8988T (cell line): ENCODE measurements at regions not wholly inside any gene's neighbourhood (a gene's known extent, or its start where the extent isn't known, plus 50 kb on each side); places are given as distances from the start of the nearest gene placed in this dataset.

Experiments
- DNase-seq: peaks from one replicate; pipeline ENCODE4 v3.0.0; 2011

DNA sequence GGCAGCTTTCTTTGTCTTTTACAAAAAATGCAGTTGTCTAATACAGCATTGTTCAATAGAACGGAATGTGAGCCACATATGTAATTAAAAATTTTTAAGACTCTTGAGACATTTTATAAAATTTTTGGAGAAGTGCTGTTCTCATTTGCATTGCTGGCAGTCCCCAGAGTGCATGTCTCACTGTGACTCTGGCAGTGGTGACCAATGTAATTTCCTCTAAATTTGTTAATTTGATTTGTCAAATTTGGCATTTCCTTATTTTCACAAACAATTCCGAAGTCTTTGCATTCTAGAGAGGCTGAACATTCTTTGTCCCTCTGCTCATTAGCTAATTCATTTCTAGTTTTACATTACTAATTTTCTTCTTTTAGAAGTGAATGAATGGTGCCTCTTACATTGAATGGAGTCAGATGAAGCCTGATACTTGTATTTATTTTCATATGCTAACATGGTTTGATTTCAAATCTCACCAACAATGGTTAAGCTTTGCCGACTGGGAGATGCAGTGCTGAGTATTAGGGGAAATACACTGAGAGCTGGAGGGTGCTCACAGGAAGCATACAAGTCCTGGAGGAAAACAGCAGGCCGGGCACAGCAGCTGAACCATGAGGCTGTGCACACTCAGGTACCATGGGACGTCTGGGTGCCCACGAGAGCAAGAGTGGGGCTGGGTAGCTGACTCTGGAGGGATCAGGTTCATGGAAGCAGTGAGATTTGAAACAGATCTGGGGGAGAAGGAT is 68.5 kb upstream of the ARMC2 start:
- DNase-seq = no peak

DNA sequence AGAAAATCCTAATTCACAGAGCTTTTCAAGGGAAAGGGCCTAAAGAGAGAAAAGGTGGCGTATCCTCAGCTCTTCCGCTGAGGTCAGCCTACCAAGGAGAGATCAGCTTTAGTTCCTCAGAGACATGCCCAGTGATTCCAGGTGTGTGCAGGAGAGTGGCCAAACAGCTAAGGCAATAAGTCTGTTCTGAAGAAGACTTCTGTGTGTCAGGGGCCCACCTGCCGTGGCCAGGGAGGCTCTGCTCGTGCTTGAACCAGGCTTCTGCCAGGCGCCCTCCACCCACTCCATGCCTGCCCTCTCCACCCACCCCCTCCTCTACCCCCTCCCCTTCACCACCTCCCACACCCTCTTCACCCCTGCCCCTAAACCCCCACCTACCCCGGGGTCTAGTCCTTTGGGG is 67.4 kb upstream of the ARMC2 start:
- DNase-seq = no peak

- DNase-seq = no peak
Observed at GRCh38 chr6:108781419-108782100, 66.7 kb upstream of the ARMC2 start.

- peak; percentile 68 for DNase-seq
Observed at GRCh38 chr6:108782179-108783041, 65.8 kb upstream of the ARMC2 start.

DNA sequence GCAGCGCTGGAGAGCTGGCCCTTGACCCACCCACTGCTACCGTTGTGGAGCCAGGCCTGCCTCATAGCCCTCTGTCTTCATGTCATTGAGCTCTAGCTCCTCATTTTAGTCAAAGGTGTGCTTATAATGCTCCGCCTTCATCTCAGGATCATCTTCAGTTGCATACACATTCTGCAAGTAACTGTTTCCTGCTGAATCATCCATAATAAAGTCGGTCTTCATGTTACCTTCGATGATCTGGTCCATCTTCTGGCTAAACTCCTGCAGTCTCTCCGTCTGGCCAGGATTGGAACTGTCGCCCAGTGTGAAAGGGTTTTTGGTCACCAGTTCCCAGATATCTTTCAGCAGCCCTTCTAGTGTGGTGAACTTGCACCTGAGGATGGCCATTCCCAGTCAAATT is 62.6 kb upstream of the ARMC2 start:
- no peak for DNase-seq

- DNase-seq = no peak
Observed at GRCh38 chr6:108788416-108788815, 59.8 kb upstream of the ARMC2 start.

DNA sequence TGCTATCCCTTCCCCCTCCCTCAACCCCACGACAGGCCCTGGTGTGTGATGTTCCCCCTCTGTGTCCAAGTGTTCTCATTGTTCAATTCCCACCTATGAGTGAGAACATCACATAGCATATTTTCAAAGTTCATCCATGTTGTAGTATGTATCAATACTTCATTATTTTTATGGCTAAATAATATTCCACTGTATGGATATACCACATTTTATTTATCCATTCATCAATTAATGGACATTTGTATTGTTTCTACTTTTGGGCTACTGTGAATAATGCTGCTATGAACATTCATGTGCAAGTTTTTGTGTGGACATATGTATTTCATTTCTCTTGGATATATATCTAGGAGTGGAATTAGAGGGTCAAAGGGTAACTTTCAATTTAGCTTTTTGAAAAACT is 58.7 kb upstream of the ARMC2 start:
- no peak for DNase-seq

DNA sequence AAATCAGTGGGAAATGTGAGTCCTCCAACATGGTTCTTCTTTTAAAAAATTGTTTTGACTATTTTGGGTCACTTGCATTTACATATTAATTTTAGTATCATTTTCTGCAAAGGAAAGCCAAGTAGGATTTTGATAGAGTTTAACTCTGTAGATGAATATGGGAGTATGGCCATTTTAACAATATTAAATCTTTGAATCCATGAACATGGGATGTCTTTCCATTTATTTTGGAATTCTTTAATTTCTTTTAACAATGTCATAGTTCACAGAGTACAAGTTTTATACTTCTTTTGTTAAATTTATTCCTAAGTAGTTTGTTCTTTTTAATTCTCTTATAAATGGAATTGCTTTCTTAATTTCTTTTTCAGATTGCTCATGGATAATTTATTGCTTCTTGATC is 56.5 kb upstream of the ARMC2 start:
- no peak for DNase-seq

DNA sequence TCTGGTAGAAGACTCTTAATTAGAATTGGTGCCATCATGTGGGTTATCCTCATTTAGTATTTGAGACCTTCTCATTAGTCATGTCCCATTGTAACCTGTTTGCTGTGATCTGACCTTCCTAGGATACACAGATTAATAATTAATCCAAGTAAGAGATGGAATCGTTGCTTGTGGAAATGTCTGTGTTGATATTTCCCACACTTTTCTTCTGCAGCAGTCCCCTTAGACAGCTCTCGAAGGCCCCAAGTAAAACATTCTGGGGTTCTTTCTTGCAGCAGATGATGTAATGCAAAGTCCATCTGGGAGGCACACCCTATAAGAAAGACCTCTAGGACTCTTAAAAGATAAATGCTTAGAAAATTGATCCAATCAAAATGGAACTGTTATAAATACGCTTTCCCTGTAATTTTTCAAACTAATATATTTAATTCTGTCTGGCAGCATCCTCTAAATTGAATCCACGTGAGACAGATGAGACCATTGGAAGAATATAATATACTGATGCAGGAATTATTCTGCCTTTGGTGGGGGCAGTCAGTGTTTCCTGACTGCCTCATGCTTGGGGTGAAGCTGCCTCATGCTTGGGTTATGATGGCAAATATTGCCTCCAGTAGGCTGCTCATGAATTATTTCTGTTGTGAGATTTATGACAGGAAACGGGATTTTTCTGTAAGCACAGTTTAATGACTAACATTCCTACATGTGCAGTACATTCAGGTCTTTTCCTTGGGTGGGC is 54.5 kb upstream of the ARMC2 start:
- DNase-seq = no peak

DNA sequence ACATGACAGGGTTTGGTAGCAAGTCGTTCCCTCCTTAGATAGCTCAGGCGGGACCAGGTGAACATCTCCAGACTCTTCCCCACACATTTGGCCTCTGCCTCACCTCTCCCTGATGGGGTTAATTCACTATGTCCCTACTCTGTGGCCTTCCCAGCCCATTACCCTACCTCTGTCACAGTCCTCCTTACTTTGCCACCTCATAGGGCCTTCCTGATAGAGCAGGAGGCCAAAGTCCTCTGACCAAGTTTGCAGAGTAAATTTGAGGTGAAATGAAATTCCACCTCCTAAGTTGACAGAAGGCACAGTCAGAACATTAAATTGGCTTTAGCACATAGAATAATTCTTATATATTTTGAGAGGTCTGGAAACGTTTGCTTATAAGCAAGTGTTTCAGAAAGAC is 53.1 kb upstream of the ARMC2 start:
- no peak for DNase-seq

DNA sequence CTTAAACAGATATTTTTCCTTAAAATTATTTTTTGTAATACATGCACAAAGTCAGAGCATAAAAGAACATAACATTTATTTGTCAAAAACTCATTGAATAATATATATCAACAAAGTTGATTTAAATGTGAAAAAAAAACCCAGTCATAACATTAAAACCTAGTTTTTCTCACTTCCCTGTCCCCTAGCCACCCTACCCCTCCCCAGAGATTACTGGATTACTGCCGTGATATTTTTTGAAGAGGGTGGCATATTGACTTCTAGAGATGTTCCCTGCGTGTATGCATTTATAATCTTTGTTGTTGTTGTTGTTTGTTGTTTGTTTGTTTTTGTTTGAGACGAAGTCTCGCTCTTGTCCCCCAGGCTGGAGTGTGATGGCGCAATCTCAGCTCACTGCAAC is 52.4 kb upstream of the ARMC2 start:
- DNase-seq = no peak

GRCh38 chr6:108796875-108797274 is 51.3 kb upstream of the ARMC2 start:
- DNase-seq = no peak

DNA sequence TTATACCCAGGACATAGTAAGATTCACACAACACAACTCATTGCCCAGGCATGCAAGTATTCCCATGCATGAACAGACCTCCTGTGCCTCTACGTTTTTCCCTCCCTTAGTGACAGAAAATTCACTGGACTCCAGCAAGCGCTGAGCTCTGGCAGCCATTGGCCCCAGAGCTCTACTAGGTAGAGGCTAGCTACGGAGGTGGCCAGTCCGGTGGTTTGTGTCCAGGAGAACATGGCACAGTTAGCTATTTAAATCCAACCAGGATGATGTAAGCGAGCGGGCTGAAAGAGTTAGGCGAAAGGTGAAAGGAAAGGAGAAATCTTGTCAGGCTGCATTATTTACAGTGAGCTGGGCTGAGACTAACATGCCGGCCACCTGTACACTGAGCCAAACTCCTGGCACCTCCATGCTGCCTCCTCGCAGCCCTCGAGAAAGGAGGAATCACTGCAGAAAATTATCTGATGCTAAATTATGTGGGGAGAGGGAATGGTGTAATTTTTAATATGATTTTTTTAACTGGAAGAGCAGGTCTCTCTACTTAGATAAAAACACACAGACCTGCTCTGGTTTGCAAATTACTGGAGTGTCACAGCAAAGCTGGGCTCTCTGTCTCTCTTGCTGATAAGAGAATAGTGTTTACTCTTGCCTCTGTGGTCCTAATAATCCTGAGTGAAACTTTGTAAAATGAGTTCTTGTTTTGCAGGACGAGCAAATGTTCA is 50.1 kb upstream of the ARMC2 start:
- no peak for DNase-seq
